ENCODE measurements at regions not wholly inside any gene's neighbourhood (a gene's known extent, or its start where the extent isn't known, plus 50 kb on each side); places are given as distances from the start of the nearest gene placed in this dataset.
"Not testable (repeated sequence)": the region's sequence is repeated elsewhere in the genome, so short reads cannot be mapped to it uniquely, and the experiment has no call there.

GRCh38 chr4:126130215-126130614 is 815.5 kb downstream of the FAT4 start:
- DNase-seq (ENCODE audit: low spot score): no peak

- no peak for DNase-seq (ENCODE audit: low spot score)
Observed at GRCh38 chr4:126136922-126137781, 822.4 kb downstream of the FAT4 start.

- DNase-seq (ENCODE audit: low spot score): no peak
Observed at GRCh38 chr4:126137782-126138170, 823.0 kb downstream of the FAT4 start.

GRCh38 chr4:126144543-126145237 is 829.9 kb downstream of the FAT4 start:
- no peak for DNase-seq (ENCODE audit: low spot score)

GRCh38 chr4:126168484-126168883 is 853.7 kb downstream of the FAT4 start:
- no peak for DNase-seq (ENCODE audit: low spot score)

- no peak for DNase-seq (ENCODE audit: low spot score)
Observed at GRCh38 chr4:126172126-126172525, 857.4 kb downstream of the FAT4 start.

- no peak for DNase-seq (ENCODE audit: low spot score)
Observed at GRCh38 chr4:126174627-126175026, 859.9 kb downstream of the FAT4 start.

GRCh38 chr4:126180642-126181041 is 865.9 kb downstream of the FAT4 start:
- DNase-seq (ENCODE audit: low spot score): no peak

- no peak for DNase-seq (ENCODE audit: low spot score)
Observed at GRCh38 chr4:126182336-126182735, 867.6 kb downstream of the FAT4 start.

GRCh38 chr4:126182786-126183185 is 868.0 kb downstream of the FAT4 start:
- DNase-seq (ENCODE audit: low spot score): no peak

GRCh38 chr4:126183206-126183605 is 868.5 kb downstream of the FAT4 start:
- DNase-seq (ENCODE audit: low spot score): no peak

- no peak for DNase-seq (ENCODE audit: low spot score)
Observed at GRCh38 chr4:126191536-126191935, 876.8 kb downstream of the FAT4 start.

GRCh38 chr4:126192506-126192905 is 877.8 kb downstream of the FAT4 start:
- no peak for DNase-seq (ENCODE audit: low spot score)

- DNase-seq (ENCODE audit: low spot score): not testable (repeated sequence)
Observed at GRCh38 chr4:126201251-126202138, 886.7 kb downstream of the FAT4 start.

GRCh38 chr4:126202226-126202625 is 887.5 kb downstream of the FAT4 start:
- no peak for DNase-seq (ENCODE audit: low spot score)

- no peak for DNase-seq (ENCODE audit: low spot score)
Observed at GRCh38 chr4:126207910-126208309, 893.2 kb downstream of the FAT4 start.

- no peak for DNase-seq (ENCODE audit: low spot score)
Observed at GRCh38 chr4:126209147-126209546, 894.4 kb downstream of the FAT4 start.

GRCh38 chr4:126213996-126214395 is 899.2 kb downstream of the FAT4 start:
- DNase-seq (ENCODE audit: low spot score): no peak

GRCh38 chr4:126215759-126216158 is 901.0 kb downstream of the FAT4 start:
- no peak for DNase-seq (ENCODE audit: low spot score)

GRCh38 chr4:126216611-126217010 is 901.9 kb downstream of the FAT4 start:
- no peak for DNase-seq (ENCODE audit: low spot score)

- no peak for DNase-seq (ENCODE audit: low spot score)
Observed at GRCh38 chr4:126221282-126221681, 906.5 kb downstream of the FAT4 start.

- no peak for DNase-seq (ENCODE audit: low spot score)
Observed at GRCh38 chr4:126221717-126222340, 907.1 kb downstream of the FAT4 start.

Data from ureter (tissue), 1 donor.